ENCODE measurements at regions not wholly inside any gene's neighbourhood (a gene's known extent, or its start where the extent isn't known, plus 50 kb on each side); places are given as distances from the start of the nearest gene placed in this dataset.

GRCh38 chr6:8633762-8634161 lies 198.4 kb upstream of the SLC35B3 start:
- TF ChIP-seq CTCF (IDR thresholded peaks at IDR 0.05) (no peak), POLR2A (IDR thresholded peaks at IDR 0.05) (no peak)
